ENCODE measurements at regions not wholly inside any gene's neighbourhood (a gene's known extent, or its start where the extent isn't known, plus 50 kb on each side); places are given as distances from the start of the nearest gene placed in this dataset.

DNA sequence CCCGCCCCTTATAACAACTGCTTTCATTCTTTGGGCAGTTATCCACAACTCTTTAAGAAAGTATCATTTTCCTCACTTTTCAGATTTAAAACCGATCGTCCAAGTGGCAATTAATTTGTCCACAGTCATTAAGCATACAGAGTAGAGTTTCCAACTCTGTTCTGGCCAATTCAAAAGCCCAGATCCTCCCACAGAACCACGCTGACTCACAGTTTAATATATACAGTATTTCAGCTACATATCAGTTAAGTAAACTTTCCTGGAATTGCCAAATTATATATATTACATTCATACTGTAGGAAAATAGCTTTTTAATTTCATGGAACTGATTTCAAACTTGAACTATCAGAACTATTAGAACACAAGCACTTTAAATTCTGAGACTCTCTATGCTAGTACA, 163.8 kb upstream of the ESRRG start:
- TF ChIP-seq POLR2A (IDR thresholded peaks at IDR 0.05) (no peak), POLR2AphosphoS5 (IDR thresholded peaks at IDR 0.05) (no peak), EP300 (IDR thresholded peaks at IDR 0.05; ENCODE audit: low read depth) (no peak)
- TF ChIP-seq, protein P1, sequence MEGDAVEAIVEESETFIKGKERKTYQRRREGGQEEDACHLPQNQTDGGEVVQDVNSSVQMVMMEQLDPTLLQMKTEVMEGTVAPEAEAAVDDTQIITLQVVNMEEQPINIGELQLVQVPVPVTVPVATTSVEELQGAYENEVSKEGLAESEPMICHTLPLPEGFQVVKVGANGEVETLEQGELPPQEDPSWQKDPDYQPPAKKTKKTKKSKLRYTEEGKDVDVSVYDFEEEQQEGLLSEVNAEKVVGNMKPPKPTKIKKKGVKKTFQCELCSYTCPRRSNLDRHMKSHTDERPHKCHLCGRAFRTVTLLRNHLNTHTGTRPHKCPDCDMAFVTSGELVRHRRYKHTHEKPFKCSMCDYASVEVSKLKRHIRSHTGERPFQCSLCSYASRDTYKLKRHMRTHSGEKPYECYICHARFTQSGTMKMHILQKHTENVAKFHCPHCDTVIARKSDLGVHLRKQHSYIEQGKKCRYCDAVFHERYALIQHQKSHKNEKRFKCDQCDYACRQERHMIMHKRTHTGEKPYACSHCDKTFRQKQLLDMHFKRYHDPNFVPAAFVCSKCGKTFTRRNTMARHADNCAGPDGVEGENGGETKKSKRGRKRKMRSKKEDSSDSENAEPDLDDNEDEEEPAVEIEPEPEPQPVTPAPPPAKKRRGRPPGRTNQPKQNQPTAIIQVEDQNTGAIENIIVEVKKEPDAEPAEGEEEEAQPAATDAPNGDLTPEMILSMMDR (IDR thresholded peaks at IDR 0.05): no peak
